HFF-Myc (cell line): ENCODE measurements at regions not wholly inside any gene's neighbourhood (a gene's known extent, or its start where the extent isn't known, plus 50 kb on each side); places are given as distances from the start of the nearest gene placed in this dataset.

ENCODE experiments used
- DNase-seq: peaks from one replicate; pipeline ENCODE4 v3.0.0-alpha.2; 2011; ENCODE audit warnings: low read depth; ENCODE audit errors: extremely low read depth
- H3K4me3 ChIP-seq: replicated peaks from 2 replicates; pipeline ENCODE4 v1.5.1; 2011; ENCODE audit warnings: low read depth, mild to moderate bottlenecking, control low read depth, low read length
- CTCF ChIP-seq: IDR thresholded peaks from 2 replicates; pipeline ENCODE4 v1.5.1; 2012; ENCODE audit warnings: mild to moderate bottlenecking, low read depth, low read length, control low read depth; ENCODE audit errors: missing control alignments

- DNase-seq, result no peak
- no peak for TF ChIP-seq CTCF
- H3K4me3 ChIP-seq, result no peak overlapping the region
Observed at GRCh38 chr3:127392156-127392490, 104.3 kb upstream of the PRR20G start.

- no peak for TF ChIP-seq CTCF
- no peak for DNase-seq
- no peak overlapping the region for H3K4me3 ChIP-seq
Observed at GRCh38 chr3:127391436-127392155, 103.8 kb upstream of the PRR20G start.

GRCh38 chr3:127390365-127391025, 102.6 kb upstream of the PRR20G start:
- H3K4me3 ChIP-seq, result no peak overlapping the region
- no peak for TF ChIP-seq CTCF
- no peak for DNase-seq

- H3K4me3 ChIP-seq, result no peak overlapping the region
- no peak for DNase-seq
- no peak for TF ChIP-seq CTCF
Observed at GRCh38 chr3:127389913-127390312, 102.1 kb upstream of the PRR20G start.

GRCh38 chr3:127389420-127389819, 101.6 kb upstream of the PRR20G start:
- no peak for DNase-seq
- no peak for TF ChIP-seq CTCF
- H3K4me3 ChIP-seq, result no peak overlapping the region

- TF ChIP-seq CTCF, result no peak
- no peak overlapping the region for H3K4me3 ChIP-seq
- DNase-seq, result no peak
Observed at GRCh38 chr3:127388427-127388826, 100.6 kb upstream of the PRR20G start.
